ENCODE measurements at regions not wholly inside any gene's neighbourhood (a gene's known extent, or its start where the extent isn't known, plus 50 kb on each side); places are given as distances from the start of the nearest gene placed in this dataset.

DNA sequence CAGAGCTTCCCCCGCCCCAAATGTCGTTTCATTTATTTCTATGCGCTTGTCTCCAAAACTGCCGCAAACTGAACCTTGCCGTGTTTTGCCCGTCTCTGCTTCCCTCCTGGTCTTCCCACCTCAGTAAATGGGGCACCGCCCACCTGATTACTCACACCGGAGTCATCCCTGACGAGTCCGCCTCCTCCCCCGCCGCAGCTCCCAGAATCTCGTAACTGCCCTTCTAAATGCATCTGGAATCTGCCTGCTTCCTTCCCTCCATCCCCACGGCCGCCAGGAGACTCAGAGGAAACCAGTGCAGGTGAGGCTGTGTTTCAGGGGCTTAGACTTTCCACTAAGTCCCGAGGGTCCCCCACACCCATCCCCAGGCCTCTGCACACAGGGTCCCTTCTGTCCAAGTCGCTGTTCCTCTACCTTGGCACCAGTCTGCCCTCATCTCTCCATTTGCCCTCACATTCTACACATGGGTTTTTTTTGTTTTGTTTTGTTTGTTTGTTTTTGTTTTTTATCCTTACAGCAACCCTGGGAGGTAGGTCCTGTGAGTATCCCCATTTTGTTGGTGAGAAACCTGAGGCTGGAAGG is 62.6 kb upstream of the PHF21B start:
- TF ChIP-seq, protein P1, sequence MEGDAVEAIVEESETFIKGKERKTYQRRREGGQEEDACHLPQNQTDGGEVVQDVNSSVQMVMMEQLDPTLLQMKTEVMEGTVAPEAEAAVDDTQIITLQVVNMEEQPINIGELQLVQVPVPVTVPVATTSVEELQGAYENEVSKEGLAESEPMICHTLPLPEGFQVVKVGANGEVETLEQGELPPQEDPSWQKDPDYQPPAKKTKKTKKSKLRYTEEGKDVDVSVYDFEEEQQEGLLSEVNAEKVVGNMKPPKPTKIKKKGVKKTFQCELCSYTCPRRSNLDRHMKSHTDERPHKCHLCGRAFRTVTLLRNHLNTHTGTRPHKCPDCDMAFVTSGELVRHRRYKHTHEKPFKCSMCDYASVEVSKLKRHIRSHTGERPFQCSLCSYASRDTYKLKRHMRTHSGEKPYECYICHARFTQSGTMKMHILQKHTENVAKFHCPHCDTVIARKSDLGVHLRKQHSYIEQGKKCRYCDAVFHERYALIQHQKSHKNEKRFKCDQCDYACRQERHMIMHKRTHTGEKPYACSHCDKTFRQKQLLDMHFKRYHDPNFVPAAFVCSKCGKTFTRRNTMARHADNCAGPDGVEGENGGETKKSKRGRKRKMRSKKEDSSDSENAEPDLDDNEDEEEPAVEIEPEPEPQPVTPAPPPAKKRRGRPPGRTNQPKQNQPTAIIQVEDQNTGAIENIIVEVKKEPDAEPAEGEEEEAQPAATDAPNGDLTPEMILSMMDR (IDR thresholded peaks at IDR 0.05; ENCODE audit: low read depth, low read length) = no peak
- TF ChIP-seq EZH2phosphoT487 (IDR thresholded peaks at IDR 0.05; ENCODE audit: low read depth) = no peak

Measured in OCI-LY3 (cell line).